Astrocyte of the cerebellum (primary cell): ENCODE measurements at regions not wholly inside any gene's neighbourhood (a gene's known extent, or its start where the extent isn't known, plus 50 kb on each side); places are given as distances from the start of the nearest gene placed in this dataset.

ENCODE experiments used
- DNase-seq: peaks from one replicate; pipeline ENCODE4 v3.0.0-alpha.2; 2011; ENCODE audit warnings: low read depth
- H3K4me3 ChIP-seq: 2 replicates; pipeline ENCODE4 v1.5.1; 2011; ENCODE audit warnings: mild to moderate bottlenecking, low read depth, low read length, moderate library complexity
- in situ Hi-C: cut with HindIII; loops from 2 replicates; pipeline ENCODE4 v1.10.0; 2017; ENCODE audit warnings: low sequenced_read_pairs
- TF ChIP-seq, protein P1 (sequence below): IDR thresholded peaks from 2 replicates; pipeline ENCODE4 v1.5.1; 2012; ENCODE audit warnings: low read length, low read depth, moderate library complexity, mild to moderate bottlenecking; ENCODE audit errors: missing control alignments

DNA sequence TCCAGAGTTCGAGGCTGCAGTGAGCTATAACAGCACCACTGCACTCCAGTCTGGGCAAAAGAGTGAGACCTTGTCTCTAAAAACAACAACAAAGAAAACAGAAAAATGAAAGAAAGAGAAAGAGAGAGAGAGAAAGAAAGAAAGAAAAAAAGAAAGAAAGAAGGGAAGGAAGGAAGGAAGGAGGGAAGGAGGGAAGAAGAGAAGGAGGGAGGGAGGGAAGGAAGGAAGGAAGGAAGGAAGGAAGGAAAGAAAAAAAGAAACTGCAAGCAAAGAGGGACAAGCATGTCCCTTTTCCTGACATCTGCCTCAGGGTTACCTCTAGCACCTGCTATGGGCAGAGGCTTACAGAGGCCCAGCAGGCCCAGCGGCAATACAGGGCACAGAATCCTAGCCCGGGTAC is 475.0 kb downstream of the MIAT start:
- no peak overlapping the region for H3K4me3 ChIP-seq
- TF ChIP-seq, protein P1, sequence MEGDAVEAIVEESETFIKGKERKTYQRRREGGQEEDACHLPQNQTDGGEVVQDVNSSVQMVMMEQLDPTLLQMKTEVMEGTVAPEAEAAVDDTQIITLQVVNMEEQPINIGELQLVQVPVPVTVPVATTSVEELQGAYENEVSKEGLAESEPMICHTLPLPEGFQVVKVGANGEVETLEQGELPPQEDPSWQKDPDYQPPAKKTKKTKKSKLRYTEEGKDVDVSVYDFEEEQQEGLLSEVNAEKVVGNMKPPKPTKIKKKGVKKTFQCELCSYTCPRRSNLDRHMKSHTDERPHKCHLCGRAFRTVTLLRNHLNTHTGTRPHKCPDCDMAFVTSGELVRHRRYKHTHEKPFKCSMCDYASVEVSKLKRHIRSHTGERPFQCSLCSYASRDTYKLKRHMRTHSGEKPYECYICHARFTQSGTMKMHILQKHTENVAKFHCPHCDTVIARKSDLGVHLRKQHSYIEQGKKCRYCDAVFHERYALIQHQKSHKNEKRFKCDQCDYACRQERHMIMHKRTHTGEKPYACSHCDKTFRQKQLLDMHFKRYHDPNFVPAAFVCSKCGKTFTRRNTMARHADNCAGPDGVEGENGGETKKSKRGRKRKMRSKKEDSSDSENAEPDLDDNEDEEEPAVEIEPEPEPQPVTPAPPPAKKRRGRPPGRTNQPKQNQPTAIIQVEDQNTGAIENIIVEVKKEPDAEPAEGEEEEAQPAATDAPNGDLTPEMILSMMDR: no peak
- in situ Hi-C loops: no loop called here
- DNase-seq: no peak

GRCh38 chr22:27133019-27133431 is 475.6 kb downstream of the MIAT start:
- H3K4me3 ChIP-seq: no peak overlapping the region
- TF ChIP-seq, protein P1: no peak
- in situ Hi-C loops: no loop called here
- DNase-seq: no peak

GRCh38 chr22:27133681-27134314 is 476.4 kb downstream of the MIAT start:
- H3K4me3 ChIP-seq: no peak overlapping the region
- DNase-seq: no peak
- TF ChIP-seq, protein P1: no peak
- in situ Hi-C loops: no loop called here

DNA sequence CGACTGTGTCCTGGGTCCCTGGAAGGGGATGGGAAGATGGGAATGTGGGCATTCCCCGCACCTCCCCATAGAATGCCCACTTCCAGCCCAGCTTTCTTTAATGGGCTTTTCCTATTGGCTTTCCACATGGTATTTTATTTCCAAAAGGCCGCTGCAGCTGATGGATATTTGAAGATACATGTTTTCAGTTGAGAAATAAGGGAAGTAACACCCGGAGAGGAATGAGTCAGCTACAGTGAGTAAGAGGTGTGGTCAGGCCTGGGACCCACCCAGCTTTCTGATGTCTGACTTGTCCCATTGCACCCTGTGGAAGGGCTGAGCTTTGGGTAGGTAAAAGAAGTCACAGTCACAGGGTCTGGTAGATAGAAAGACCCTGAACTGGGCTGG is 476.9 kb downstream of the MIAT start:
- peak; percentile 67 for DNase-seq
- TF ChIP-seq, protein P1: no peak
- in situ Hi-C loops: no loop called here
- no peak overlapping the region for H3K4me3 ChIP-seq

GRCh38 chr22:27135031-27135981 is 477.9 kb downstream of the MIAT start:
- TF ChIP-seq, protein P1: no peak
- in situ Hi-C loops: no loop called here

DNA sequence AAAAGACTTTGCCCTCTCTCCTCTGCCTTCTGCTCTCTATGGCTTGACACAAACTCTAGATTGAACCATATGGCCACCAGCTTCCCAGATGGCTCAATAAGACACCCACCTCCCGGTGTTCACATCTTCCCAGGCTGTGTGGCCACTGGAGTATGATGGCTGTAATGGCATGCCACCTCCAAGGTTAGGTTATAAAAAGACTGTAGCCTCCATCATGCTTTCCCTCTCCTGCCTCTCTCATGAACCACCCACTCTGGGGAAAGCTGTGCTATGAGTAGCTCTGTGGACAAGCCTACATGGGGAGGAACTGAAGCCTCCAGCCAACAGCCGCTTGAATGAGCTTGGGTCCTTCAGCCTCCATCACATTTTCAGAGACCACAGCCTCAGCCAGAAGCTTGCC is 479.2 kb downstream of the MIAT start:
- in situ Hi-C loops: no loop called here
- no peak for DNase-seq
- H3K4me3 ChIP-seq: no peak overlapping the region
- TF ChIP-seq, protein P1: no peak

More at GRCh38 chr22:27135031-27135981, 477.9 kb downstream of the MIAT start:
- H3K4me3 ChIP-seq: no peak overlapping the region
- DNase-seq: no peak
